Fibroblast of lung (primary cell): ENCODE measurements at regions not wholly inside any gene's neighbourhood (a gene's known extent, or its start where the extent isn't known, plus 50 kb on each side); places are given as distances from the start of the nearest gene placed in this dataset.
"Not testable (repeated sequence)": the region's sequence is repeated elsewhere in the genome, so short reads cannot be mapped to it uniquely, and the experiment has no call there.

Source experiments
- EZH2 ChIP-seq: IDR thresholded peaks from 2 replicates; pipeline ENCODE4 v1.5.1; 2012; ENCODE audit warnings: low read length, control low read depth, mild to moderate bottlenecking; ENCODE audit errors: missing control alignments
- TF ChIP-seq, protein P1 (sequence below), 2 donors: IDR thresholded peaks in 1 of 2; conservative IDR thresholded peaks in 1 of 2; 1 replicate in 1 of 2; 2 replicates in 1 of 2; pipeline ENCODE4 v1.5.1; 2011 to 2012; ENCODE audit warnings: low read length in 2 of 2, control low read depth in 1 of 2, inconsistent platforms in 1 of 2, low read depth in 1 of 2, mild to moderate bottlenecking in 1 of 2

- TF ChIP-seq, protein P1, sequence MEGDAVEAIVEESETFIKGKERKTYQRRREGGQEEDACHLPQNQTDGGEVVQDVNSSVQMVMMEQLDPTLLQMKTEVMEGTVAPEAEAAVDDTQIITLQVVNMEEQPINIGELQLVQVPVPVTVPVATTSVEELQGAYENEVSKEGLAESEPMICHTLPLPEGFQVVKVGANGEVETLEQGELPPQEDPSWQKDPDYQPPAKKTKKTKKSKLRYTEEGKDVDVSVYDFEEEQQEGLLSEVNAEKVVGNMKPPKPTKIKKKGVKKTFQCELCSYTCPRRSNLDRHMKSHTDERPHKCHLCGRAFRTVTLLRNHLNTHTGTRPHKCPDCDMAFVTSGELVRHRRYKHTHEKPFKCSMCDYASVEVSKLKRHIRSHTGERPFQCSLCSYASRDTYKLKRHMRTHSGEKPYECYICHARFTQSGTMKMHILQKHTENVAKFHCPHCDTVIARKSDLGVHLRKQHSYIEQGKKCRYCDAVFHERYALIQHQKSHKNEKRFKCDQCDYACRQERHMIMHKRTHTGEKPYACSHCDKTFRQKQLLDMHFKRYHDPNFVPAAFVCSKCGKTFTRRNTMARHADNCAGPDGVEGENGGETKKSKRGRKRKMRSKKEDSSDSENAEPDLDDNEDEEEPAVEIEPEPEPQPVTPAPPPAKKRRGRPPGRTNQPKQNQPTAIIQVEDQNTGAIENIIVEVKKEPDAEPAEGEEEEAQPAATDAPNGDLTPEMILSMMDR (conservative IDR thresholded peaks at IDR 0.05 in 1 of 2, IDR thresholded peaks at IDR 0.05 in 1 of 2; ENCODE audit: low read depth in 1 of 2, low read length in 2 of 2) = not testable (repeated sequence)
- not testable (repeated sequence) for TF ChIP-seq EZH2
Observed at GRCh38 chr5:155714435-155714834, 612.5 kb upstream of the SGCD start.
